ENCODE measurements at regions not wholly inside any gene's neighbourhood (a gene's known extent, or its start where the extent isn't known, plus 50 kb on each side); places are given as distances from the start of the nearest gene placed in this dataset.
A peak's percentile ranks its signal among the peaks of the same experiment; 100 is the strongest.
"Not testable (repeated sequence)": the region's sequence is repeated elsewhere in the genome, so short reads cannot be mapped to it uniquely, and the experiment has no call there.

GRCh38 chr10:11691319-11691755, 50.8 kb upstream of the ECHDC3 start:
- no peak for TF ChIP-seq CTCF (IDR thresholded peaks at IDR 0.05; ENCODE audit: low read depth, low read length, missing control alignments)
- DNase-seq (ENCODE audit: low read depth), result no peak
- no peak overlapping the region for H3K4me3 ChIP-seq (ENCODE audit: low read depth, low read length)

DNA sequence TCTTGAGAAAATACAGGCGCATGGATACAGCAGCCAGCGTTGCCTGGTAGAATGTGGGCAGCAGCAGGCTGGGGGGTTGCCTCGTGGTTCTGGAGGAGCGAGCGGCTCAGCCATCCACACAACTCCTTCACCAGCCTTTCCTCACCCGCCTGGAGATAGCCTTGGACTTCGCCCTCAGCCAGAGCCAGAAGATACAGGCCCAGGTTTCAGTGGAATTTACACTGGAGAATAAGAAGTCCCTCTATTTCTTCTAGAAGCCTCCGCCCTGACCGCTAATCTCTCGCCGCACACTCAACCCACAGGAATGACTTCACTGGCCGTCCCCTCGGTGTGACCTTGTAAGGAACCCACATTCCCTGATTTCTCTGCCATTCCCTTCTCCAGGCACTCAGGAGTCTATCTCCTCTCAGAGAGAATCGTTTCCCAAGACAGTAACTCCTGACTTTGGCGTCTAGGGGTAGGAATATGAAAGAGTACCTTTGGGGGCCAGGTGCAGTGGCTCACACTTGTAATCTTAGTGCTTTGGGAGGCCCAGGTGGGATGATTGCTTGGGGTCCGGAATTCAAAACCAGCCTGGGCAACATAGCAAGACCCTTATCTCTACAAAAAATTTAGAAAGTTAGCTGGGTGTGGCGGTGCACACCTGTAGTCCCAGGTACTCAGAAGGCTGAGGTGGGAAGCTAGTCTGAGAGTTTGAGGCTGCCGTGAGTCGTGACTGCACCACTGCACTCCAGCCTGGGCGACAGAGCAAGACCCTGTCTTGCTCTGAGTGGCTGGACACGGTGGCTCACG, 52.0 kb upstream of the ECHDC3 start:
- no peak for DNase-seq (ENCODE audit: low read depth)
- no peak overlapping the region for H3K4me3 ChIP-seq (ENCODE audit: low read depth, low read length)
- no peak for TF ChIP-seq CTCF (IDR thresholded peaks at IDR 0.05; ENCODE audit: low read depth, low read length, missing control alignments)

GRCh38 chr10:11688448-11688795, 53.8 kb upstream of the ECHDC3 start:
- DNase-seq (ENCODE audit: low read depth); H3K4me3 ChIP-seq (ENCODE audit: low read depth, low read length): not testable (repeated sequence)

DNA sequence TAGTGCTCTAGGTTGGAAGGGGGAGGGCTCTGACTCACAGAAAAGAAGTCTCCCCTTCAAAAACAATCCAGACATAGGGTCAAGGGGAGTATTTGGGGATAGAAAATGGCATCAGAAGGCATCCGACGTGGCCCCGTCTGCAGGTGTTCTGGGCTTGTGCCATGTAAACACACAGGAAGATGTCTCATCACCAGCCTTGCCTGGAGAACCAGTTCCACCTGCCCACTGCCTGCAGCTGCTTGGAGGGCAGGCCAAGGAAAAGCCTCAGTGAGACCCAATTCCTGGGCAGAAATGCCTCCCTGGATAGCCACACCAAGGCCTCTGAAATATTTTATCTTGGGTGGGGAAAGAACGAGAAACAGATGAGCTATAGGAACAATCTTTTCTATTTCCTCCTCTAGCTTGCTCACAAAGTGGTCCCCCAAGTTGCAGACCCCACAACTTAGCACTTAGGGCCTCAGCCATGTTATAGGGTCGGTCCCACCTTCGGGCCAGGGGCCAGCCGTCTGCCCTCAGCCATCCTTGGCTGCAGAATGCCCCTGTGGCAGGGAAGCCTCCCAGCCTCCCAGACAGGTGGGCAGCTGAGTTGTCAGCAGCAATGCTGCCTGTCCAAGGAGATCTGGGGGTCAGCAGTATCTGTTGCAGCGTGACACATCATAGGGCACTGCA, 54.3 kb upstream of the ECHDC3 start:
- DNase-seq (ENCODE audit: low read depth), result no peak
- no peak overlapping the region for H3K4me3 ChIP-seq (ENCODE audit: low read depth, low read length)
- no peak for TF ChIP-seq CTCF (IDR thresholded peaks at IDR 0.05; ENCODE audit: low read depth, low read length, missing control alignments)

DNA sequence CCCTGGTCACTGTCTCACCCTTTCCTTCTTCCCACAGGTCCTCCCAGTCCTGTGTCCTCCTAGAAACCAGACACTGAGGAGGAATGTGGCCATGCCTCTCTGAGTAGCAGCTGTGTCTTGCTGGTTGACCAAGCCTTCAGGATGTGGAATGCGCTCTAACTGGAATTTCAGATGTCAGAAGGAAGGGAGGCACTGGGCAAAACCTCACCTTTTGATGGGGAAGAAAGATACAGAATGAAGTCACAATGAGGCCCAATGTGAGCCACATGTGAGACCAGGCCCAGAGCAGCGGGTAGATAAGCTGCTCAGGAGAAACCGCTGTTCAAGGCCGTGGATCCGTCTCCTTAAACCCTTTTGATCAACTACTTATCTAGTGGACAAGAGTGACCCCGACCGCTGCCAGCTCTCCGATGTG, 54.8 kb upstream of the ECHDC3 start:
- no peak for TF ChIP-seq CTCF (IDR thresholded peaks at IDR 0.05; ENCODE audit: low read depth, low read length, missing control alignments)
- H3K4me3 ChIP-seq (ENCODE audit: low read depth, low read length), result no peak overlapping the region
- DNase-seq (ENCODE audit: low read depth), result no peak

GRCh38 chr10:11685787-11686218, 56.4 kb upstream of the ECHDC3 start:
- no peak overlapping the region; the same call in 1 of the 2 replicates for H3K4me3 ChIP-seq (ENCODE audit: low read depth, low read length)
- DNase-seq (ENCODE audit: low read depth), result peak; percentile 76
- no peak for TF ChIP-seq CTCF (IDR thresholded peaks at IDR 0.05; ENCODE audit: low read depth, low read length, missing control alignments)

GRCh38 chr10:11684717-11685645, 57.2 kb upstream of the ECHDC3 start:
- DNase-seq (ENCODE audit: low read depth), result peak; percentile 92
- peak overlapping the region; percentile 19 for H3K4me3 ChIP-seq (ENCODE audit: low read depth, low read length)
- no peak for TF ChIP-seq CTCF (IDR thresholded peaks at IDR 0.05; ENCODE audit: low read depth, low read length, missing control alignments)

DNA sequence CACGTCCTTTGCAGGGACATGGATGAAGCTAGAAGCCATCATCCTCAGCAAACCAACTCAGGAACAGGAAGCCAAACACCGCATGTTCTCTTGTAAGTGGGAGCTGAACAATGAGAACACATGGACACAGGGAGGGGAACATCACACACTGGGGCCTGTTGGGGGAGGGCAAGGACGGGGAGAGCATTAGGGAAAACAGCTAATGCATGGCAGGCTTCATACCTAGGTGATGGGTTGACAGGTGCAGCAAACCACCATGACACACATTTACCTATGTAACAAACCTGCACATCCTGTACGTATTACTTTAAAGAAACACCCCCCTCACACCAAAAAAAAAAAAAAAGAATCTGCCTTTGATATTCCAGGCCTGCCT, 57.9 kb upstream of the ECHDC3 start:
- peak overlapping the region; percentile 19 for H3K4me3 ChIP-seq (ENCODE audit: low read depth, low read length)
- DNase-seq (ENCODE audit: low read depth), result not testable (repeated sequence)

Data from GM12864 (cell line).